ENCODE measurements at regions not wholly inside any gene's neighbourhood (a gene's known extent, or its start where the extent isn't known, plus 50 kb on each side); places are given as distances from the start of the nearest gene placed in this dataset.
"Not testable (repeated sequence)": the region's sequence is repeated elsewhere in the genome, so short reads cannot be mapped to it uniquely, and the experiment has no call there.

DNA sequence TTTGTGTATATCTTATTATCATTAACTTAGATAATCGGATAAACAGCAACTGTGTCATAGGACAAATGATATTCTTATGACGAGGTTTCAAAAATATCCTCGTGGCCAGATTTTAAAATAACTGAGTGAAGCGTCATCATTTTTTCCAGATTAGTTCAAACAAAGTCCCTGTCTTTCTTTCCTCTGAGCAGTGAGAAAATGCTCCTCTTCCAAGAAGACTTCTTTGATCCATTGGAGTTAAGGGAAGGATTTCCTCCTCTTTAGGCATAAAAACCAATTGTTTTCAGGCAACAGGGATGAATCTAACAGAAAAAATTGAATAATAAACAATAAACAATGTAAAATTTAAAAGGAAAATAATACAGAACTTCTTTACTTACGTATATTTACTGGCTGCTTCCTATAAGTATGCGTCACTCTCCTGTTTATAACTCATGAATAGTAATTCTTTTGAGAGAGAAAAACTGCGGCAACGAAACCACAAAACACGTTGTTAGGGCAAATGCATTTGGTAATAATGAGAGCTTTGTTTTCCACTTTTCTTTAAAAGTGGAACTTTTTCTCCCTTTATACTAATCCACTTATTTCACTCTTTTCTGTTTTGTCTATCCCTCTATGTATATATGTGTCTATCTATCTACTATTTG is 419.4 kb upstream of the ONECUT1 start:
- no peak for DNase-seq

DNA sequence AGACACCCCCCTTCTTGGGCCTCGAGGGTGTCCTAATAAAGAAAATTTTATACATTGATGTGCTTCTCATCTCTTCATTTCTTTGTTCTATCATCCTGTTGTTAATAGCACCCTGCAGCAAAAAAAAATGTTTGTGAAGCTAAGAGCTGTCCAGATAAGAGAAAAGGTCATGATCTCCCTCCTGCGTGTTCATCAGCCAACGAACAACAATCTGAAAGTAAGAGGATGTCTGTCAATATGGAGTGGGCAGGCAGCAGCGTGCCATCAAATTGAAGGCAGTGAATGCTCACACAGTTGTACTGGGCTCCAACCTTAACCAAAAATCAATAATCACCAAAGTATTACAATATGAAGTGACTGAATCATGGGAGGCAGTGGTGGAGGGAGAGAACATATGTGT is 418.6 kb upstream of the ONECUT1 start:
- no peak for DNase-seq

DNA sequence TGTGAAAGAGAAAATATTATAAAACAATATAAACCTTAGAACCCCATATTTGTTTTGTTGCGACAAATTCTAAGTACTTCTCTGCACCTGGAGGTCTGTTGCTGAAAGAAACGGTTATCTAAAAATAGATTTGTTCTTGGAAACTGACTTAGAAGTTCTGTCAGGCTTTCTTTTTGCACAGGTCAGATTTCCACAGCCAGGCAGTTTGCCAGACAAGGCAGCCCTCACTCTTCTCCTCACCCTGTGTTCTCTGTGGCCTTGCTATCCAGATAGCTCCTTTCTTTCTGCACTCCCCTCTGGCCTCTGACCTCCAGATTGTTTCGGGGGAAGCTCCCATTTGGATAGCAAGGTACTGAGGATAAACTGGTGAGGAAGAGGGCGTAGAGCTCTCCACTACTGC is 413.3 kb upstream of the ONECUT1 start:
- no peak for DNase-seq

DNA sequence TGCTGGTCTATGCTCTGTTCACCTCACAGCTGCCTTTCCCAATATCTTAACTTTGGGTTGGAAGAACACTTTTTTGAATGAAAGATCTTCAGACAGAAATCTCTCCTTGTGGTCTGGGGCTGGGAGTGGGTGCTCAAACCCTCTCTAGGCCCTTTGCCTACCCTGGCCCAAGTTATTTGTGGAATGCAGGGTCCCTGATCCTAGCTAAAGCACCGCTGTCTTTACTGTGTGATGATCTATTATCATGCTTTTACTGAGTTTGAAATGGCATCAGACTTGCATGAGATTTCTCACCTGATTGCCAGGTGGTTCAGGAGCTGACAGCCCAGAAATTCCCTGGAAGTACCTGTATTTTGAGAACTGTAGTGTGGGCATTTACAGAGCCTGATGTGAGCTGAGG is 412.7 kb upstream of the ONECUT1 start:
- no peak for DNase-seq

DNA sequence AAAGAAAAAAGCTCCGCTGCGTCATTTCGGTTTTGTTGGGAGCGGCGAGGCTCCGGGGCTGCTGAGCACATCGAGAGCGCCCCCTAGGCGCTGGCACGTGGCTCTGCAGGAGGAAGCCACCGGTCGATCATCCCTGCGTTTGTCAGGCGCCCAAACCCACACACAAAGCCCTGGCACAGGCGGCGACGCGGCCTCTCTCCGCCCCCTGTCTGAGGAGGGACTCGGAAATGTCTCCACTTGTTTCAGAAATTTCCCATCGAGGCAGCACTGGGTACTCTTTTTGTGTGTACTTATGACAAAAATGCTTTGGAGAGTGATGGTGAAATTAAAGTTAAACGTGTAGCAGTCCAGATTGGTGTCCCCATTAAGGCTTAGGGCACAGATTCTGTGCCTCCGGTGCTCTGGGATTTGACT is 407.3 kb upstream of the ONECUT1 start:
- DNase-seq: peak; percentile 26

DNA sequence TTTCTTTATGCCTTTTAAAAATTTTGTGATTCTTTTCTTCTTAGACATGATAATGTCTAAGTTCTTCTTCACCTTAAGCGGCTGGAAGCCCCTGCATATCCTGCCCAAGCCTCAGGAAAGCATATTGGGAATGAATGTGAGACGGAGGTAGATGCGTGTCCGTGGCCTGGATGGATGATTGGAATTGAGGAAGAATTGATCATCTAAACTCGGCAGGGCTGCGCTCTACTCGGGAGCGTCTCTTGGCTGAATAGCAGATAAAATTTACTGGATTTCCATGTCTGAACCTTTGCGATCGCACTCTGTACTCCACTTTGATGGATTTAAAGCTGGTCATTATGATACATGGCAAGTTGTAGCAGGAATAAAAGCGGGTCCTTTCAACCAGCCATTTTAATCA is 406.7 kb upstream of the ONECUT1 start:
- DNase-seq: no peak

DNA sequence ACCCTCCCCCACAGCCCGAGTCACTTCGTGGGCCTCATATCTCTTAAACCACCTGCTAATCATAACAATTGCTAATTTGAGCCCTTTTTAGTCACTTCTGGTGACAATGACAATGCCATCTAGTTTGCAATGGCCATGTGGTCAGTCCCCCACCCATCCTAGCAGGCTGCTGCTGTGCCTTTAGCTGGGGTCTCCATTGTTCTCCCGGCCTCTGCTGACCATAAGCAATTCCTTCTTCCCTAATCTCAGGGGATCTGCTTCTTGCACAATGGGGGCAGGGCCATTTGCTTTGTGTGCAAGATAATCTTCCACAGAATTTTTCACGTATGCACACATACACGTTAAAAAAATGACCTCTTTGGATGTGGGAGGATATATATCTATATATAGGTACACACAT is 406.1 kb upstream of the ONECUT1 start:
- no peak for DNase-seq

DNA sequence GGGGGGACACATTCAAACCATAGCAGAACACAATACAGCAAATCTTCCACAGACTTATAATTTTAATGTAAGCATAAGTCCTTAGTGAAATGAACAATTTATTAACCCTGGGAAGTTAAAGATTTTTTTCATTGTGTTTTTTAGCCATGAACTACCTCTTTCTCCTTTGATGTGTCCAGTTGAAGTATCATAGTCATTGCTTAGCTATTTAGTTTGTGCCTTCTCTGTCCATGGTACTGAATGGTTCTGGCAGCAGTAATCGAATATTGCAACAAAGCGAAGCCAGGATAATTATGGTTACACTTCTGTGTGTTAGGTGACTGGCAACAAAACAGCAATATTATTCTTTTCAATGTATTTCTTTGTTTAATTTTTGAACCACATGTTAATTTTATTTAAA is 403.0 kb upstream of the ONECUT1 start:
- peak; percentile 25 for DNase-seq

DNA sequence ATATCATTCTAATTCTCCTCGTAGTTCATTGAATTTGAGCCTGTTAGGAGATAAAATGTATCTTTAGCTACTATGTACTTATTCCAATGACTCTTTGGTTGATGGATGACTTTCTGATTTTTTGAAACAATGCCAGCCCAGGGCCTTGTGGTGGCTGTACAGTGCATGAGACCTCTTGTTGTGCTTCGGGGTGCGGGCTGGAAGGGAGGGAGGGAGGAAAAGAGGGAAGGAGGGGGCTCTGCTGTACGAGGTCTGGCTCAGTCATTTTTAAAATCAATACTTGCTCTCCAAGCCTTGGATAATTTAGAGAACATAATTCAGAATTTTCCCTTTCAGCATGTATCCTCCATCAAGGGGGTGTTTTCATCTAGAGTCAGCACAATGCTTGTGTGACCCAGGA is 399.7 kb upstream of the ONECUT1 start:
- DNase-seq: no peak

DNA sequence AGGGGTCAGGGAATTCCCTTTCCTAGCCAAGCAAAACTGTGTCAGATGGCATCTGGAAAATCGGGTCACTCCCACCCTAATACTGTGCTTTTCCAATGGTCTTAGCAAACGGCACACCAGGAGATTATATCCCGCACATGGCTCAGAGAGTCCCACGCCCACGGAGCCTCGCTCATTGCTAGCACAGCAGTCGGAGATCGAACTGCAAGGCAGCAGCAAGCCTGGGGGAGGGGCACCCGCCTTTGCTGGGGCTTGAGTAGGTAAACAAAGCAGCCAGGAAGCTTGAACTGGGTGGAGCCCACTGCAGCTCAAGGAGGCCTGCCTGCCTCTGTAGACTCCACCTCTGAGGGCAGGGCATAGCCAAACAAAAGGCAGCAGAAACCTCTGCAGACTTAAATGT is 393.3 kb upstream of the ONECUT1 start:
- not testable (repeated sequence) for DNase-seq

DNA sequence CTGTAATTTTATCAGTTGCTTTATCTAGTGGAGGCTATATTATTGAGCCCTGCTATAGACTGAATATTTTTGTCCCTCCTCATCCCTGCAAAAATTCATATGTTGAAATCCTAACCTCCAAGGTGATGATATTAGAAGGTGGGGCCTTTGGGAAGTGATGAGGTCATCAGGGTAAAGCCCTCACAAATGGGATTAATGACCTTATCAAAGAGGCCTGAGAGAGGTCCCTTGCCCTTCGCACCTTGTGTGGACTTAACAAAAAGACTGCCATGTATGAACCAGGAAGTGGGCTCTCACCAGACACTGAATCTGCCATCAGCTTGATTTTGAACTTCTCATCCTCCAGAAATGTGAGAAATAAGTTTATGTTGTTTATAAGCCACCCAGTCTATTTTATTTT is 381.4 kb upstream of the ONECUT1 start:
- no peak for DNase-seq

DNA sequence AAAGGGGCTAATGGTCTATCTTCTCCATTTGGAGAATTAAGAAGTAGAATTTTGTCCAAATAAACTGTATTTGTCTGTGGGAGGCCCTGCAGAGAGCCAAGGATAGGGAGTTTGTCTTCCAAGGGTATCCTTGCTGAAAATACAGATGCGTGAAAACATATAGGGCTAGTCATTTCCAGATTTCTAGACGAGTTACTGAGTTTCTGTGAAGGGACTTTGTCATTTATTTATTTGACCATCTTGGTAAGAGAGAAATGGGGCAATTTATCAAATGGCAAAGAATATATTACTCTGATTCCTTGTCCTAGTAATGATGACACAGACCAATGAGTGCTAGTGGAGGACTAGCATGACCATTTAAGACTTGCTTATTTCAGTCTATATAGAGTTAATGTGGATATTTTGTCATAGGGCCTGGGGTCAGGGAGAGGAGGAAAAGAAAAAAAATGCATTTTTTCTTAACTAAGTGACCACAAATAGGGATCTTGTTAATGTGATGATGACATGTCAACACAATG is 376.6 kb upstream of the ONECUT1 start:
- DNase-seq: no peak

DNA sequence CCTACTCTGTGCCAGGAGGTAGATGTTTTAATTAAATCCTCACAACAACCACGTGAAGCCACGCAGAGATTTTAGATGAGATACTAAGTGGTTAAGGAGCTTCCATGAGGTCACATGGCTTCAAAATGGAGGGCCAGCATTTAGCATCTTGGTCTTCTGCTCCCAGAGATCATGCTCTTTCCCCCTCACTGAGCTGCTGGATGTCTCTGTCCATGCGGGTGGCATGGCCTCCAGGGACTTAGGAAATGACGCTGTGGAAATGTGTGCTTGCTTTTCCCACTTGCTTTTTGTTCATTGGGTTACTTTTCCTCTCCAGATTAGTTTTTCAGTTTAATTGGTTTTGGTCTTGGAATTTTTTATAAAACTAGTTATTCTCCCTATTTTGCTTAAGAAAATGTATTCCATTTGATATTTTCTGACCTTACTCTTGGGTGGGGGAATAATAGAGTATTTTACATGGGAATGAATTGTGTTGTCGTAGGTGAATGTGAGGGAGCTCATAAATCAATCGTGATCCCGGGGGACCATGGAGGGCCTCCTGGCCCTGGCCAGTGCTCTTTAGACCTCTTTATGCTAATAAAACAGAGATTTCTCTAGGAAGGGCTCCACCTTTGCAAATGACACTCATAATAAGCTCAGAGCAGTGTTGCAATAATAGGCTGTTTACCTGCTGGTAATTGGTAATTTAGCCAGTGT is 376.0 kb upstream of the ONECUT1 start:
- no peak for DNase-seq

DNA sequence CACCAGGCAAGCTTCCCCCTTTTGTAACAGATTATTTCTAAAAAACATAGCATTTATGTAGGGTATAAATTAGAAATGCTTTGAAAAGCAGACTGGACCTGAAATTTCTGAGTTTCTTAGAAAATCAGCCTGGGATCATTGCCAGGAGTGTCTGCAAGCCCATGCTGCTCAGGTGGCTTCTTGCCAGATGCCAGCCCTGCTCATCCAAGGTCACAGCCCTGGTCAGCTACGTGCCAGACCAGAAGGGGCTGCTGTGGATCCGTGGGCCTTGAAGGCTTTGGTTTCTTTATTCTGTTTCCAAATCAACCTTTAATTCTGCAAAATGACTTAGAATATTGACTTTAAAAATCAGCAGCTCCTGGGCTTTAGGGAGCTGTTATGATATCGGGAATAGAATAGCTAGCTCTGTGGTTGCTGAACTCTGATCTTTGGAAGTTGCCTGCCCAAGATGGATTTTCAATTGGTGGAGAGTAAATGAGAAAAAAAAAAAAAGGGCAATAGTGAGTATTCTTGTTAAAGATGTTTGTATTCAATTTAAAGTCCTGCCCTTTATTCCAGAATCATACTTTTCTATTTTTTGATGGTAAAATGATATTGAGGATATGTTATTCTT is 370.1 kb upstream of the ONECUT1 start:
- no peak for DNase-seq

DNA sequence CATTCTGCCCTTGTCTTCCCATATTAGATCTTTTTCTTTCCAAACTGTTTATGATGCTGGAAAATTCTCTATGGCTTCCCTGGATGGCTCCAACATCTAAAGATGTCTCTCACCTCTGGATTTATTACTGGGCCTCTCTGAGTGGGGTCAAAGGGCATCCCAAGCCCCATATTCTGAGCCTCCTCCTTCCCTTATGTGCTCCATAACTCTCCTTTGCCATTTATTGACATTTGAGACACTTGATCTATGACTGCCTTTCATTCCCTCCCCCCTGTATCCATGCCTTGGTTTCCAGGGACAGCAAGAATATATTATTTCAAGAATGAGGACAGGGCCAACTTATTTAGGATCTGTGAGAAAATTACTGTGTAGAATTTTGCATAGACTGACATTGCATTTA is 369.3 kb upstream of the ONECUT1 start:
- DNase-seq: no peak

DNA sequence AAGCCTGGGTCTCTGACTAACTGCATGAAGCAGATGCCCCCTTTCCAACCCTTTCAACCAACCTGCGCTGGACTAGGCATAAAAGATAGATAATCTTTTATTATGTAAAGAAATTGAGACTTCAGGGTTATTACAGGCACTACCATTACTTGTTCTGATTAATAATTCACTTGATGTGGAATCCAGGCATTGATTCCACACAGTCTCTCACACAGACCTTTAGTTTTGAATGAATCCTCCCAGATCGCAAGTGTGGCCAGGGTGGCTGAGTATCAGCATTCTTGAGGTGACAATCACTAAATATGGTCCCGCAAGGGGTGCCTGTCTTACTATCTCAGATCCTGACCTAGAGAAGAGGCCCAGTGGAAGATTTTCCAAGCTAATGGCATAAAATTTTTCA is 368.9 kb upstream of the ONECUT1 start:
- DNase-seq: no peak

DNA sequence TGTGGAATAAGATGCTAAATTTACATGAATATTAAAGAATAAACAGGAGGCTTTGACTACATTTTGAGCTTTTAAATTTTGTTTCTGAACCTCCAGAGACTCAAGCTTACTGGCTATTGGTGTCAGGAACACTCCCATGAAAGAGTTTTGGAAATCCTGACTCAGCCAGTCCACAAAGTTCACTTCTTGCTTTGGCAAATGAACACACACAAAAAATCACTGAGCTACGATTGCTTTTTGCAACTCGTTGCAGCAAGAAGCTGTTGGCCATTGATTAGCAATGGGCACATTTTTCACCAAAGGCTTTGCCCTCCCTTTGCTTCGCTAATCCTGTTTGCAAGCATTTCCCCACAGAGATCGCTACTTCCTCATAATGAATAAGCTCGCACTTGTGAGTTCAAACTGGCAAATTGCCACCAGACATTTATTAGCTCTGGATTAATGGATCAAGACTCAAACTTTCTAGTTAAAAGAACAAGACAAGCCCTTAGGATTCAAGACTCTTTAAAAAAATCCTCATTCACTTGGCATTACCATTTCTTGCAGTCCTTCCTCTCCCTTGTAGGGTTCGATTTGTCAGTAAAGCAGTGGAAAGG is 343.2 kb upstream of the ONECUT1 start:
- peak; percentile 12 for DNase-seq

DNA sequence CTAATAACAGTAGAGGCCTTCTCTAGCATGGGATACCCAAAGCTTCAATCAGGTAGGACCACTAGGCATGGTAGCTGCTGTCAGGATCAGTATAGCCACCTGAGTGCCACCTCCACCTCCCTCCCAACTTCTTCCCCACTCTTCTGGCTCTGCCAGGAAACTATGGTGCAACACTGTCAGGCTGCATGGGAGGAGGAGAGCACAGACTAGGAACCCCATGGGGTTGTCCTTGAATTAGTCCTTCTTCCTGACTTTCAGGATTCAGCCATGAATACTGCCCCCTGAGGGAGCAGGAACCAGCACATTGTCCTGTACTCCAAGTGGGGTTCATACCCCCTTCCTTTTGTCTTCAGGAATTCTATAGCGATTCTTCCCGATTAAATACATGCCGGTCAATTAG is 340.8 kb upstream of the ONECUT1 start:
- no peak for DNase-seq

DNA sequence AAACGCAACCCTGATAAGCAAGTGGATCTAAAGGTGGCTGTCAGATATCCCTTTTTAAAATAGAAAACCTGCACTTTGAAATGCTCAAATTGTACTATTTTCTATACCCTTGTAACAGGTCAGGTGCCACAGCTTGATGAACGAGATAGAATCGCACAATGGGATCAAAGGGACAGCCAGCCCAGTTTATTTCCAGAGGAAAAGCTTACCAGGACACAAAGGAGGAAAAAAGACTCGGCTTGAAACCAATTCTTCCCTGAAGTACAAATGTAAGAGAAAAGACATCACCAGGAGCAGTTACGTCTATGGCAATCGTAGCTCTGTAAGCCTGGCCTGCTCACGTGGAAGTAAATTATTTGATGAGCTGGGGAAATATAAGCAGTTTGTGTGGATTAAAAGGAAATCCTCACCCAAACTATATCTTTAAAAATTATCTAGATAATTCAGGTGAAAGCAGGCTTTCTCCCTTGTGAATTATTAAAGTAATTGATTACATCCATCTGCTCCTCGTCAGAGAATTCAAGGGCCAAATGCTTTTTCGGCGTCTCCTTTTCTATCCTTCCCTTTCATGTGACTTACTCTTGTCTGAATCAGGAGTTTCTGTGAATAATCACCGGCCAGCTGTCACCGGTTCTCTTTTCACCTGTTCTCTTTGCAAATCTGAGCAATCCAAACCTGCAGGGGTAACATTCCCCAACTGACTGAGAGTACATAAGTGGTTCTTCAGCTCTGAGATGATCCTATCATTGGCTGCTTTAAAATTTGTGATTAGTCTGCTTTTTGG is 339.2 kb upstream of the ONECUT1 start:
- no peak for DNase-seq

DNA sequence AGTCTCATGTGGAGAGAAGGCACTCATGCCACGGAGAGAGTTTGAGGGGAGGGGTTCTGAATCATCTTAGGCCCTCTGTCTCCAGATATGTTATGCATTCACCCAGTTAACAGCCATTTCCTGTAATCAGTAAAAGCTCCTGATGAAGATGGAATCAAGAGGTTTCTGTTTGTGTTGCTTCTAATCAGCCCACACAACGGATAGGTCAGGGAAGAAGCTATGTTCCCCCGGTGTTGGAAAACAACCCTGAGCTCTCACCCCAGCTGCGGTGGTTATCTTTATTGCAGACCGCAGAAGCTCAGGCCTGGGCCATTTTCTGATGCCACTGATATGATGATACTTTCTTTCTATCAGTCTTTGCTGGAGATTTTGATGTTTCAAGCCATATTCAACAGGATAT is 338.5 kb upstream of the ONECUT1 start:
- no peak for DNase-seq

DNA sequence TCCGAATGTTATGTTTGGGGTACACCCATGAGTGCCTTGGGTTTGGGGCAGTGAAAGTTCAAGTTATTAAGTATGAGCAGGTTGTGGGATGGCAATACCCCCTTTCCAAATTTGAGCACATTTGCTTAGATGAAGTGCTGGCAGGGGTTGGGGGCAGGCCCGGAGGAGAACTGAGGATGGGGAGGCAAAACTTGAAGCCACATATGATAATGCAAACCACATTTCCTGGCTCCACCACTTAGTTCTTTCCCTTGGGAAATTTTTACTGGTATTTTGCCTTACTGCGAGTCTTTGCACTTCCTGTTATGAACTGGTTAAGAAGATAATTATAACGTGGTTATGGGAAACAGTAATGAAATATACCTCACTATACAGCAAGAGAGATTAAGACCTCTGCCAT is 336.0 kb upstream of the ONECUT1 start:
- DNase-seq: no peak

DNA sequence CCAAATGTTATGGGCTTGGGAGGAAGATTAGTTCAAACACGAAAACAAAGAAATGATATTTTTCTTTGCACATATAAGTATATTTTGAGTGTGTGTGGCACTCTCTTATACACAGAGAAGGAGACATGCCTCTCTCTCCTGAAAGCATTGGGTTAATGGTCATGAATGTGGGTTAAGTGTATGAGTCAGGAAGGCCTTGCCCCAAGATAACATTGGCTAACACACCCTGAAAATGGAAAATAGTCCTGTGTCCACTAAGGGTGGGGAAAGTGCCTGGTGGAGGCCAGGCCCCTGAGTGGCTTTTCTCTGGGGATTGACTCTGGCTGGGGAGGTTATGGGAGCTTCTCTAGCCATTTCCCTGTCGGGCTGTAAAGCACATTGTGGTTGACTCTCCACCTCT is 332.7 kb upstream of the ONECUT1 start:
- no peak for DNase-seq

DNA sequence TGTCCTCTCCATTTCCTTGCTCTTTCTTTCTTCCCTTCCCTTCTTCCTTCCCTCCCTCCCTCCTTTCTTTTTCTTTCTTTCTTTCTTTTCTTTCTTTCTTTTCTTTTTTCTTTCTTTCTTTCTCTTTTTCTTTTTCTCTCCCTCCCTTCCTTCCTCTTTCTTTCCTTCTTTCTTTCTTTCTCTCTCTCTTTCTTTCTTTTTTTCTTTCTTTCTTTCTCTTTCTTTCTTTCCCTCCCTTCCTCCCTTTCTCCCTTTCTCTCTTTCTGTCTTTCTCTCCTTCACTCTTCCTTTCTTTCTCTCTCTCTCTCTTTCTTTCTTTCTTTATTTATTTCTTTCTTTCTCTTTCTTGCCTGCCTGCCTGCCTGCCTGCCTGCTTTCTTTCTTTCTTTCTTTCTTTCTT is 326.8 kb upstream of the ONECUT1 start:
- DNase-seq: not testable (repeated sequence)

Measured in MV-4-11 (cell line).